ENCODE measurements at regions not wholly inside any gene's neighbourhood (a gene's known extent, or its start where the extent isn't known, plus 50 kb on each side); places are given as distances from the start of the nearest gene placed in this dataset.

DNA sequence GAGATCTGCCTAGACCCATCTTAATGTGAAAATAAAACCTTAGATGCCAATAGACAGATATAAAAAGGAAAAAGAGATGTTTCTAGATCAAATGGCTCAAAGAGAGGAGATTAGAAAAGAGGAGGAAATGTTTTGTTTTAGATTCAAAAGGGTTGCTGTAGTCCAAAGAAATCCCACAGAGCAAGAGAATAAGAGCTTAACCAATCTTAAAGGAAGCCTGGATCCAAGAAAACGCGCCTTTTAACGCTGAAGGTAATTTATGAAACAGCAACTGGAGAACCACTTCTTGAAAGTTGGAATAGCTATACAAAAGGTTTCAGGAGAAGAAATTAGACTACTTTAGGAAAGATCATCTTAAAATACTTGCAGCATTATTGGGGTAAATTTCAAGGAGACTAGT lies 298.8 kb downstream of the BRINP2 start:
- TF ChIP-seq, protein P1, sequence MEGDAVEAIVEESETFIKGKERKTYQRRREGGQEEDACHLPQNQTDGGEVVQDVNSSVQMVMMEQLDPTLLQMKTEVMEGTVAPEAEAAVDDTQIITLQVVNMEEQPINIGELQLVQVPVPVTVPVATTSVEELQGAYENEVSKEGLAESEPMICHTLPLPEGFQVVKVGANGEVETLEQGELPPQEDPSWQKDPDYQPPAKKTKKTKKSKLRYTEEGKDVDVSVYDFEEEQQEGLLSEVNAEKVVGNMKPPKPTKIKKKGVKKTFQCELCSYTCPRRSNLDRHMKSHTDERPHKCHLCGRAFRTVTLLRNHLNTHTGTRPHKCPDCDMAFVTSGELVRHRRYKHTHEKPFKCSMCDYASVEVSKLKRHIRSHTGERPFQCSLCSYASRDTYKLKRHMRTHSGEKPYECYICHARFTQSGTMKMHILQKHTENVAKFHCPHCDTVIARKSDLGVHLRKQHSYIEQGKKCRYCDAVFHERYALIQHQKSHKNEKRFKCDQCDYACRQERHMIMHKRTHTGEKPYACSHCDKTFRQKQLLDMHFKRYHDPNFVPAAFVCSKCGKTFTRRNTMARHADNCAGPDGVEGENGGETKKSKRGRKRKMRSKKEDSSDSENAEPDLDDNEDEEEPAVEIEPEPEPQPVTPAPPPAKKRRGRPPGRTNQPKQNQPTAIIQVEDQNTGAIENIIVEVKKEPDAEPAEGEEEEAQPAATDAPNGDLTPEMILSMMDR (conservative IDR thresholded peaks at IDR 0.05) = no peak
- H3K27ac ChIP-seq = no peak overlapping the region

DNA sequence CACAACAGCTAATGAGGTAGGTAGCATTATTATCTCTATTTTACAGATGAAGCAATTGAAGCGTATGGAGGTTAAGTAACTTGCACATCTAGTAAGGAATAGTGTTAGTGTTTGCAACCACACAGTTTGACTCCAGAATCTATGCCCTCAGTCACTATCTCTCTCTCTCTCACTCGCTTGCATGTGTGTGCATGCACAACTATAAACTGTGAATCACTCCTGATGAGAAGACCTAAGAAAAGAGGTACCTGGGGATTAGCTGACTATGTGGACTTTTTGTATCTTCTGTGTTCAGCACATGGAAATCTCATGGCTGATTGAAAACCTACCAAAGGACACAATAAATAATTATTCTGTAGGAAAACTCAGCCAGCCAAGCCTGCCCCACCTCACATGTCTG lies 295.5 kb downstream of the BRINP2 start:
- TF ChIP-seq, protein P1 (conservative IDR thresholded peaks at IDR 0.05) = no peak
- H3K27ac ChIP-seq = no peak overlapping the region

DNA sequence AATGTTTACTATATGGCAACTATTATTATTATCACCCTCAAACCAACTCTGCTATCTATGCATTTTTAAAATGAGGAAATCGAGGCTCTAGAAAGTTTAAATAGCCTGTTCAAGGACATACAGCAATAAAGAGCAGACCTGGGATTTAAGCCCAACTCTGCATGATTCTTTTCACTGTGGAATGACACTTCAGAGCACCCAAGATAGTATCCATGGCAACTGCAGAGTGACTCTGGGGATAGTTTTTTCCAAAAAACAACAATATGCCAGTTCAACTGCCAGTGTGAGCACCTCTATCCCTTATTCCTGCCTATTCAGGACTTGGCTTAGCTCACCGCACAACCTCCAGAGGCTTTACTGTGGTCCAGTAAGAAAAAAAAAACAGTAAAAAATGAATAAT lies 293.9 kb downstream of the BRINP2 start:
- no peak overlapping the region for H3K27ac ChIP-seq
- TF ChIP-seq, protein P1 (conservative IDR thresholded peaks at IDR 0.05) = no peak

DNA sequence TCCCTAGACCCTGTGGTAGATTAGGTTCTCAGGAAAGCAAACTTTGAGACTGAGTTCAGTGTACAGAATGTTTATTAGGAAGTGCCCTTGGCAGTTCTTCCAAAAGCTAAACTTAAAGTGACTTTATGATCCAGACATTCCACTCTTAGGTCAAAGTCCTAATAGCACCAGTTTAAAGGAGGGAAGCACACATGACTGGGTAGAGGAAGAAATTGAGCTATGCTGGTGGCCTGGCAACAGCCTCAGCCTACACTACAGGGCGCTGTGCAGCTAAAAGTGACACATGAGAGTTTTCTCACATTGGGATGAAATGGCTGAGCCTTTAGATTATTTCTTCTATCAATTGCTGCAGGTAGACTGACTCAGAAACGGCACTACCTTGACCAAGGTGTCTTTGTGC lies 280.4 kb downstream of the BRINP2 start:
- TF ChIP-seq, protein P1 (conservative IDR thresholded peaks at IDR 0.05) = peak; percentile 61
- H3K27ac ChIP-seq = peak overlapping the region; percentile 76

DNA sequence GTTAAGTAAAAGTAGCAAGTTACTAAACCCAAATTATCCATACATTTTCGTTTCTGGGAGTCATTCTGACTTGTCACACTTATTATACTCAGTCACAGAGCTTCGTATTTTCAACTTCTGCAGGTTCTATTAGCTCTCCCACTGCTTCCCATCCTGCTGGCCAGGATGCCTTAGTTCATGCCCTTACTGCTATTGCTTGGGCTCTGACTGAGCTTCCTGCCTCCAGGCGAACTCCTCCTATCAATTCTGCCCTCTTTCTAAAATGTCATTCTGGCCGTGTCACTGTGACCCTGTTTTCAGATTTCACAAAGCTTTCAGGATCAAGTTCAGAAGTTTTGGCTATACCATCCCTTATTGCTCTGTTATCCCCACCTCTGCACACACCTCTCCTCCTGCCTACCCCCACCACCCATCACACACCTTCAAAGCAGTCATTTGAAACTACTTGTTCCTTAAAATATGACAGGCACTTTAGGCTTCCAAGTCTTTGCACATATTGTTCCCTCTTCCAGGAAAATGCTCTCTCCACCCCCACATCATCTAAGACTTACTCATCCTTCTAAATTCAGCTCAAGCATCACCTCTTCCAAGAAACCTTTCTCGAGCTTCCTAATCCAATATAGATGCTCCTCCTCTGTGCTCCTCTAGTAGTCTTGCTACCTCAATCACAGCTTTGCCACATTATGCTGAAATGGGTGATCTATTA lies 278.0 kb downstream of the BRINP2 start:
- TF ChIP-seq, protein P1 (conservative IDR thresholded peaks at IDR 0.05) = no peak
- no peak overlapping the region for H3K27ac ChIP-seq

DNA sequence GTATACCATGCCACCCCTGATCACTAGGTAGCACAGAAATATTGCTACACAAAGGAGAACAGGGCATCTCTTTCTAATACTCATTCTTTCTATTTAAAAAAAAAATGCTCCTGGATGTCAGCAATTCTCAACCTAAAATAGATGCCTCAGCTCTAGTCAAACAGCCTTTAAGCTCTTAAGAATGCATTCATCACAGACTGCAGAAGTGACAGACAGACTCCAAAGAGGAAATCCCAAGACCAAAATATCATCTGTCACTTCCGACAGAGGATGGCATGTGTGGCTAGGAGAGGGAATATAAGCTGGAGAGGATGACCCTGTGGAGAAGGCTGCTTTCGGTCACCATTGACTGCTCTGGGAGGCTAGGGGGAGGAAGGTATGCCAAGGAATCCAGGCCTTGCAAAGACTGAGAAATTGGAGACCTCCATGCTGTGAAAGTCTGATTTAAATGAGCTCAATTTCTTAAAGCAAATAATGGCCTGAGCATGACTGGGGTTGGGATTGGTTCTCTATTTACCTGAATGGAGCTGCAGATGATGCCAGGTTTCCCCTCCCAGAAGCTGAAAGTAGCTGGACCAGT lies 277.4 kb downstream of the BRINP2 start:
- TF ChIP-seq, protein P1 (conservative IDR thresholded peaks at IDR 0.05) = no peak
- H3K27ac ChIP-seq = no peak overlapping the region

DNA sequence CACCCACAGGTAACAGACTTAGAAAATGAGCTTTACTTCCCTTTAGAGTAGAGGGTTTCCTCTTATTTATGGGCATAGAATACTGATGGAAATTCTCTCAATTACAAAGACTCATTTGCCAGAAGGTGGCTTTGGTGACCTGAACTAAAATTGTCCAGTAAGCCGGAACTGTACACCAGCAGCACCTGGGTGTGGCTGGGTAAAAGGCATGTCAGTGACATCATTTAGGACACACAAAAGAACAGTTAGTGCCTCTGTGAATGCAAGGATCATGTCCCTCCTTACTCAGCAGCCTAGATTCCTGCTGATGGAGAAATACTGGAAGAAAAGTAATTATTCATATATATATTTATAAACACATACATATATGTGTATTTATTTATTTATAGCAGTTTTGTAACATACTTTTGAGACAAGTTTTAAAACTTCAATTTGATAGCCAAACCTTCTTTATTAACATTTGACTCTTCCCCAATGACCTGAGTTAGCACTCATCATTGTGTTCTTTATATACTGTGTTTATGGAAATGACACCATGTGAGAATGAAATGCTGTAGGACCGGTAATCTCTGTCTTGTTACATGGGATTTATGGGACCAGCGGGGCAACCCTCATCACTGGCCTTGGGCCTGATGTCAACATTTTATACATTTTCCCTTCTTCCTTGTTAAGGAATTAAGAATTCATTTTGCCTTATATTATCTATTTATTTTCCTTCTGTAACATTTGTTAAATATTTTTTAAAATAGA lies 274.4 kb downstream of the BRINP2 start:
- peak overlapping the region; percentile 70 for H3K27ac ChIP-seq

More for the DNA sequence above, 274.4 kb downstream of the BRINP2 start:
- TF ChIP-seq, protein P1 (conservative IDR thresholded peaks at IDR 0.05) = no peak
